Lung (tissue), 11 donors: ENCODE measurements at regions not wholly inside any gene's neighbourhood (a gene's known extent, or its start where the extent isn't known, plus 50 kb on each side); places are given as distances from the start of the nearest gene placed in this dataset.

Experiments
- ATAC-seq: fragments of 200-7000 bp; cut with Tn5 transposase; one replicate; pipeline ENCODE4 v1.9.1; 2020; ENCODE audit warnings: moderate number of reproducible peaks; ENCODE audit not compliant: insufficient read depth, low FRiP score
- DNase-seq, 3 donors: peaks; one replicate each; pipeline ENCODE4 v3.0.0-alpha.2; 2013 to 2017
- H3K27ac ChIP-seq, 2 donors: one replicate each; pipeline ENCODE4 v1.5.1; 2013; ENCODE audit warnings: mild to moderate bottlenecking in 2 of 2, moderate library complexity in 2 of 2, control low read depth in 1 of 2, inconsistent platforms in 1 of 2, low read depth in 1 of 2, low read length in 1 of 2
- H3K27me3 ChIP-seq, 3 donors: one replicate each; pipeline ENCODE4 v1.5.1; 2013; ENCODE audit warnings: low read length in 2 of 3; ENCODE audit not compliant: control insufficient read depth in 3 of 3, insufficient read depth in 3 of 3
- H3K36me3 ChIP-seq, 4 donors: one replicate each; pipeline ENCODE4 v1.5.1; 2013; ENCODE audit warnings: low read length in 4 of 4, mild to moderate bottlenecking in 1 of 4, moderate library complexity in 1 of 4; ENCODE audit not compliant: control insufficient read depth in 4 of 4, insufficient read depth in 4 of 4
- H3K4me1 ChIP-seq, 5 donors: one replicate each; pipeline ENCODE4 v1.5.1; 2013; ENCODE audit warnings: low read length in 5 of 5, mild to moderate bottlenecking in 2 of 5, moderate library complexity in 1 of 5; ENCODE audit not compliant: control insufficient read depth in 5 of 5, insufficient read depth in 5 of 5
- H3K4me3 ChIP-seq: one replicate; pipeline ENCODE4 v1.5.1; 2013; ENCODE audit warnings: mild to moderate bottlenecking, control low read depth, moderate library complexity
- H3K9ac ChIP-seq, 2 donors: one replicate each; pipeline ENCODE4 v1.5.1; 2013; ENCODE audit warnings: low read length in 2 of 2, control low read depth in 1 of 2; ENCODE audit not compliant: insufficient read depth in 1 of 2
- H3K9me3 ChIP-seq, 4 donors: one replicate each; pipeline ENCODE4 v1.5.1; 2013; ENCODE audit warnings: low read length in 3 of 4, mild to moderate bottlenecking in 1 of 4, moderate library complexity in 1 of 4; ENCODE audit not compliant: control insufficient read depth in 4 of 4, insufficient read depth in 3 of 4
- CTCF ChIP-seq: IDR thresholded peaks from 2 replicates; pipeline ENCODE4 v1.5.1; 2012; ENCODE audit warnings: mild to moderate bottlenecking; ENCODE audit errors: control extremely low read depth, extremely low read depth
- WGBS, 2 donors: extraction: QIAGEN DNeasy Blood & Tissue Kit; methylation state at CpG; one replicate each; pipeline ENCODE4 v1.1.7; 2013; 5-methylcytosine and 5-hydroxymethylcytosine counted together
- donor health status: control.
- donor health status: control.
- donor health status: Bipolar disorder and iron deficiency.
- donor health status: healthy.
- donor health status: DM: yes; HTN: yes; CAD: no.

DNA sequence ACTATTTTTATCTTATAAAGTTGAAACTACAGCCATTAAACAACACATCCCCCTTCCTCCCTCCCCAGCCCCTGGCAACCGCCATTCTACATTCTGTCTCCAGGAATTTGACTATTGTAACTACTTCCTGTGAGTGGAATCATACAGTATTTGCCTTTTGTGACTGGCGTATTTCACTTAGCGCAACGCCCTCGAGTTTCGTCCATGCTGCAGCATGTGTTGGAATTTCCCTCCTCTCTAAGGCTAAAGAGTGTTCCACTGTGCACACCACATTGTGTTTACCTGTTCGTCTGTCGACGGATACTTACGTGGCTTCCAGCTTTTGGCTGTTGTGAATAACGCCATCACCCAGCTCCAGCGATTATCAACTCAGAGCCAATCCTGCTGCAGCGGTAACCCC is 52.0 kb upstream of the DLG1 start:
- no peak for DNase-seq
- TF ChIP-seq CTCF: no peak
- Histone ChIP-seq H3K9ac (no peak overlapping the region), H3K27ac (no peak overlapping the region), H3K27me3 (no peaks in the 10 kb centered on the region), H3K4me1 (peaks cover 0 to 40% (median 6%) of the 10 kb centered on the region in 5 donors), H3K4me3 (no peak overlapping the region), H3K9me3 (no peaks in the 10 kb centered on the region), H3K36me3 (no peaks in the 10 kb centered on the region)
- ATAC-seq: no peak
- 74 to 86% methylated on average over 13 of the region's 13 CpGs for WGBS, 2 donors

DNA sequence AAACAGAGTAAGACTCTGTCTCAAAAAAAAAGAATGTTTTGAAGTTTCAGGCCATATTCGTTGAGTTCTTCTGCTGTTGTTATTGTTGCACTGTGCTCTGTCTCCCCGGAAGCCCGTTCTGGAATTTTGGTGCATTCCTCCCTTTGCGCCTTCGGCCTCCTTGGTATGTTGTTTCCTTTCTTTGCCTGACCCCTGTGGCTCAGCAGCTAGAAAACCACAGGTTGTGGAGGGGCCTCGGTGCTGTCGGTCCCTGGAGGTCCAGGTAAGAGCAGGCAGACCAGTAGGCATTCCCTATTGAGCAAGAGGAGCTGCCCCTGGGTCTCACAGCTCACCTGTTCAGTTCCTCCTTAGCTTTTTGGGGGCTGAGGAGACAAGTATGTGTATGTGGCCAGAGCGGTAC is 51.0 kb upstream of the DLG1 start:
- TF ChIP-seq CTCF: no peak
- no peak for DNase-seq

More for the DNA sequence above, 51.0 kb upstream of the DLG1 start:
- Histone ChIP-seq H3K36me3 (no peaks in the 10 kb centered on the region), H3K27ac (no peak overlapping the region), H3K27me3 (no peaks in the 10 kb centered on the region), H3K4me3 (no peak overlapping the region), H3K4me1 (peaks cover 0 to 31% (median 8%) of the 10 kb centered on the region in 5 donors), H3K9me3 (no peaks in the 10 kb centered on the region), H3K9ac (no peak overlapping the region)
- no peak for ATAC-seq
- WGBS, 2 donors: 85 to 87% methylated on average over 8 of the region's 8 CpGs
